Dermis microvascular lymphatic vessel endothelial cell (primary cell): ENCODE measurements at regions not wholly inside any gene's neighbourhood (a gene's known extent, or its start where the extent isn't known, plus 50 kb on each side); places are given as distances from the start of the nearest gene placed in this dataset.
A peak's percentile ranks its signal among the peaks of the same experiment; 100 is the strongest.
"Not testable (repeated sequence)": the region's sequence is repeated elsewhere in the genome, so short reads cannot be mapped to it uniquely, and the experiment has no call there.

Experiments
- DNase-seq, 2 donors: peaks; one replicate each; pipeline versions ENCODE4 v3.0.0 to v3.0.0-alpha.2; 2010; ENCODE audit warnings: low read depth in 2 of 2

DNA sequence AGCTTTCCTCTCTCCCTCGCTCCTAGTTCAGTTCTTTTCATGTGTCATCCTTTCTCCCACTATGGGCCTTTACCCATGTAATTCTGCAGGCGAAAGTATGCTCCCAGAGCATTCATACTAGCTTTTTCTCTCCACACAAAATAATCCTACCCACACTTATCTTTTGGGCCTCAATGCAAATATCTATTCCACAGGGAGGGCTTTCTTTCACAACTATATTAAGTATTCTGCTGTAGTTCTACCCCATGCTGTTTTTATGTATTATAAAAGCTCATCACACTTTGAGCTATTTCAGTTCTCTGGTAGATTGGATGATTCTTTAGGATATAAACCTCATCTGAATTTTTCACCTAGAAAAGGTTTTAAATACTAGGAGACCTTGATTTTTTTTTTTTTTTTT, 774.6 kb upstream of the CRIM1 start:
- DNase-seq = no peak

- DNase-seq = not testable (repeated sequence)
Observed at GRCh38 chr2:35568574-35568973, 787.0 kb upstream of the CRIM1 start.

GRCh38 chr2:35562488-35562887, 793.1 kb upstream of the CRIM1 start:
- DNase-seq = no peak

GRCh38 chr2:35548171-35548570, 807.4 kb upstream of the CRIM1 start:
- DNase-seq = no peak

DNA sequence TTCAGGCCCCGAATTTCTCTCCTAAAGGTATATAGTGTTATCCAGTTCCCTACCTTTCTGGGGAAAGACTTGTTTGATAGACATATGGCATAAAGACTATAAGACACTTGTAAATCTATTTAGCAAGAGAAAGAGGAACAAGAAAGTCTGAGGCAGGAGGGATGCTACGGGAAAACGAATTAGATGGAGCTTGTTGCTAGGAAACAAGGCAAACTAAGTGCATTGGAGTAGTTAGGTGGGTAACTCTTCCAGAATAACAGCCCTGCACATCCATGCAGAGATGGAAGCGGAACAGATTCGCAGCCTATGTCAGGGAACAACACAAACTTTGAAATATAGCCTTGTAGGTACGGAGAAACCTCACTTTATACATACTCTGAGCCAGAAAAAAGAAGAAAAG, 810.3 kb upstream of the CRIM1 start:
- DNase-seq = no peak

- no peak for DNase-seq
Observed at GRCh38 chr2:35538796-35539195, 816.8 kb upstream of the CRIM1 start.

- DNase-seq = no peak
Observed at GRCh38 chr2:35530615-35531135, 824.9 kb upstream of the CRIM1 start.

DNA sequence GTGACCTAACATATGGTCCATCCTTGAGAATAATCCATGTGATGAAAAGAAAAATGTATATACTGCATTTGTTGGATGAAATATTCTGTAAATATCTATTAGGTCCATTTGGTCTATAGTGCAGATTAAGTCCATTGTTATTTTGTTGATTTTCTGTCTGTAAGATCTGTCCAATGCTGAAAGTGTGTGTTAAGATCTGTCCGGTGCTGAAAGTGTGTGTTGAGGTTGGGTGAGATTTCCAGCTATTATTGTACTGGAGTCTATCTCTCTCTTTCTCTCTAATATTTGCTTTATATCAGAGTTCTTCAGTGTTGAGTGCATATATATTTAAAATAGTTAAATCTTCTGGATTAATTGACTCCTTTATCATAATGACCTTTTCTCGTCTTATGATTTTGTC, 828.8 kb upstream of the CRIM1 start:
- peak in 1 of 2 donors; percentile 29 for DNase-seq

DNA sequence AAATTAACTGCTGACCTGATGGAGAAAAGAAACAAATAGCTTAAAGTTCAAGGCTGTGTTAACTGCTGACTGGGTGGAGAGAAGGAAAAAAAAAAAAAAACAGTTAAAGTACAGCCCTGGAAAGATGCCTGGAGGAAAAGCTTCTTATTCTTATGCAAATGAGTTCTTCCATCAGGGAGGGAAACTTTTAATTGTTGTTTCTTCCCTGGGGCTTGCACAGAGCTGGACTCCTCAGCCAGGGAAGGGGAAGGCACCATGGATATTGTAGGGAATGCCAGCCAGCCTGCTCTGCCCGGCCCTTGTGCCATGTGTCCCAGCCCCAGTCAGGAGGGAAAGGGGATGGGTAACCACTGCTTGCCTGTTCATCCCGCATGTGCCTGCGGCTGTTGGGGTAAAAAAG, 833.1 kb upstream of the CRIM1 start:
- DNase-seq = no peak

- DNase-seq = peak; percentile 82 to 92
Observed at GRCh38 chr2:35510636-35511035, 844.9 kb upstream of the CRIM1 start.

DNA sequence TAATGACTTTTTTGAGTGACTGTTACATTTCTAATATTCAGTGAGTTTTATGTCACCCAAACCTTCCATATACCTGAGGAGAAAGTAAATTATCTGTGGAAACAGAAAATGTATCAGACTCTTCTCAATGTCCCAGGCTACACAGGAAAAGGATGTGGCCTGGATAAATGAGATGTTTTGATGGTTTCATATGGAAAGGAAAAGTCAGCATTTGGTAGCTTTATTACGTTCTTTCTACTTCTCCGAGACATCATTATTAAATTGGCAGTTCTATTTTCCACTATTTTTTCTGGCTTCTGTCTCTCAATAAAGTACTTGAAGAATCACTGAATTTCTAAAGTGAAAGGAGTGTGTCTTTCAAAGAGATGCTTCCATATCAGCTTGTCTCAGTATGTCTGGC, 847.0 kb upstream of the CRIM1 start:
- peak; percentile 42 to 45 for DNase-seq

GRCh38 chr2:35504419-35504818, 851.2 kb upstream of the CRIM1 start:
- DNase-seq = no peak

DNA sequence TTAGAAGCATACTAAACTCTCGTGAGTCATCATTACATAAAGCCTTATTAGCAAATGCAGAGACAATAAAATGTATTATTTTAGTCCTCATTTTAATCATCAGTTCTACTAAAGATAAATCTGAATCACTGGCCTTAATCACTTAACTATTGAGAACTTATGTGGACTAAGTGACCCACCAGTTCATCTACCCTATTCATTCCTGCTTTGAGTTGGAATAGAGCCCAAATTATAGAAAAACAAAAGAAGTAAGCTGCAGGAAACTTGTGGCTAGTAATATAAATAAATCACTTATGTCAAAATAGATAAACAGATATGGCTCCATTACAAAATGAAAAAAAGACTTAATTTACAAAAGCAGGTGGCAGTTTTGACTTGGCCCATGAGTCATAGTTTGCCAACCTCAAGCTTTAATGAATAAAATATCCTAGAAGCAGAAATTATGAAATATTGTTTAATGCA, 851.8 kb upstream of the CRIM1 start:
- DNase-seq = peak; percentile 83 to 92

DNA sequence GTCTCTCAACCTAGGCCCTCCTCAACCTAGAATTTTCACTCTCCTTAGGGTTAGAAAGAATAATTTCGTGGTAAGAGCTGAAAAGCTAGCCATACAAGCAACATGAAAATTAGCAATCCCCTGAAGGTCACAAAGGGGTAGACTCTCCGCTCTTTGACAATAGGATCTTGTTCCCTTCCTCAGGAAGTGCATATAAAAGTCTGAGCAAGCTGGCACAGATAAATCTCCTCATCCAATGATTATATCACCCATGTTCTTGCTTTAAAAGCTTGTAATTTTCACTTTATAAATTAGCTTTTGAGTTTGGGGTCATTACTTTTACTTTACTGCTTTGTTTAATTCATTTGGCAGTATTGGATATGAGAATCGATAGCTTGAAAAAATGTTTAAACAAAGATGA, 852.3 kb upstream of the CRIM1 start:
- peak; percentile 22 to 58 for DNase-seq

DNA sequence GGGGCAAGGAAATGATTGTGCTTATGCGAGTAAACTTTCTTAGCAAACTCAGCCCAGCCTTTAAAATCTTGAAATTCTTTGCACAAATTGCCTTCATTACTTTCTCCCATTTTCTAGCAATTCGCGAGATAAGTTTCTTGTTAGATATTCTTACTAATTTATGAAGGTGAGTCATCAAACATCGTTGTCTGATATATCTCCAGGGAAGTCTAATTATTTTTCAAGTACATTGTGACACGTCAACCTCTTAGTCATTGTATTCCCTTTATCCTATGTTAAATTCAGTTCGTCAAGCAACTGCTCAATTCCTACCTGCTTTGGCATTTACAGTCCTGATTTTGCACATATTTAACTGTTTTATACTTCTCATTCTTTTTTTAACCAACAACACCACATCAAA, 854.5 kb upstream of the CRIM1 start:
- no peak for DNase-seq

- DNase-seq = no peak
Observed at GRCh38 chr2:35496022-35496421, 859.6 kb upstream of the CRIM1 start.

GRCh38 chr2:35495182-35495581, 860.4 kb upstream of the CRIM1 start:
- no peak for DNase-seq

- peak; percentile 6 to 16 for DNase-seq
Observed at GRCh38 chr2:35478121-35478520, 877.5 kb upstream of the CRIM1 start.

DNA sequence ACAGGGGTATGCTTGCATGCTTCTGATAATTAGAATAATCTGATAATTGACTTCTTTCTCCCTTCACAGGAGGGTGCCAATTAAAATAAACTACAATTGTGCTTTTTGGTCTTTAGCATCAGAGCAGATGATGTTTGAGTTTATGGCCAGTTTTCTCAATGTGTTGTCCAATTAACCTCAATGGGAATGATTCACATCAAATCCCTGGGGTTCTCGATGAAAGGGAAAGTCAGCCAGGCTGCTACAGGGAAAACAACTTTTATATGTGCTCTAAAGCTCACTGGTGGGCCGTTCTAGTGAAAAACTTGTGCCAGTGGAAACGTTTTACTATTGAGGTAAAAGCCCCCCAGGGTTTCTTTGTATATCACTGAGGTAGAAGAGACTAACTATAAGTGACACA, 887.3 kb upstream of the CRIM1 start:
- no peak for DNase-seq

DNA sequence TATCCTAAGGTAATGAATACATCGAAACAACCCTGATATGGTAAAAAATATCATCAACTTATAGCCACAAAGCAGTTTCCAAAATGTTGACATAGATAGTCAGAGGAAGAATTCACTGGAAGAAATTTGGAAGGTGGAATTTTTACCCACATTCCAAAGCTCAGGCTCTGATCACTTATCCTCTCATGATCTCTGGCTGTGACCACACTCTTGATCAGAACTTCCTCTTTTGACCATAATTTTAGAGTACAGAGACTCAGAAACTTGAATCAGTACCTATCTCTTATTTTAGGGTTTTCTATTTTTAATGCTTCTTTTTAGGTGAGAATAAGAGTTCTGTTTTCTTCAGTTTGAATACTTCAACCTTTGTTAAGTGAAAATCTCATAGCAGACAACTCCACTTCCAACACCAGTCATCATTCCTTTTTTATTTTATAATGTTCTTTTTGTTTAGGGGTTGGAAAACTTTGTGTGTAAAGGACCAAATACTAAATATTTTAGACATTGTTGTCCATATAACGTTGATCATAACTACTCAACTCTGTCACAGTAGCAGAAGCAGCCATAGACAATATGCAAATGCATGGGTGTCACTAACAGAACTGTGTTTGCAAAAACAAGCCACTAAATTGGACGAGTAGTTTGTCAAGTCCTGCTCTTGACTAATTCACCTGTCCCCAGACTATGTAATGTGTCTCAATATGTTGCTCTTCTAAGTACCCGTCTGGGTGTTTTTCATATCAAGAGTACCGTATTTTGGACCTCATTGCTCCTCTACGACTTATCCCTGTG, 891.6 kb upstream of the CRIM1 start:
- DNase-seq = no peak

GRCh38 chr2:35462226-35462998, 893.2 kb upstream of the CRIM1 start:
- DNase-seq = no peak

DNA sequence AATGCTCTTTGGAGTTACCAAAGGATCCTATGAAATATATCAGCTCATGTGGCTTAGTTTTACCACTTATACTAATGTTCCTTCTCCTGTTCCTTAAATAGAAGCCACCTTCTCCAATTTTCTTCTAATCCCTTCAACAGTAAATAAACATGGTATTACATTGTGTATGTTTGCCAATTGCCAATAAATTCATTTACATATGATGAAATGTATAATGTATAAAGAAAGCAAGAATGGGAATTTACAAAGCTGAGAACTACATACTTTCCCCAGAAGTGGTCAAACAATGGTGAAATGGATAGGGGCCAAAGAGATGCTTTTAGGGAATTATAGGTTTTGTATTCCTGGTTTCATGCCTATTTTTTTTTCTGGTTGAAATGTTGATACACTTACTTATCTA, 894.2 kb upstream of the CRIM1 start:
- no peak for DNase-seq
